ENCODE measurements at regions not wholly inside any gene's neighbourhood (a gene's known extent, or its start where the extent isn't known, plus 50 kb on each side); places are given as distances from the start of the nearest gene placed in this dataset.

GRCh38 chr11:119903389-119903788 lies 174.4 kb upstream of the NECTIN1 start:
- Histone ChIP-seq H3K4me1 (ENCODE audit: insufficient read depth, low read length) (no peaks in the 10 kb centered on the region), H3K9me3 (ENCODE audit: control insufficient read depth in 1 of 2, insufficient read depth in 1 of 2, low read length in 2 of 2) (peaks cover 0 to 5% of the 10 kb centered on the region in 2 experiments), H3K27ac (ENCODE audit: low read depth in 1 of 2, low read length in 2 of 2) (no peak overlapping the region), H3K4me3 (ENCODE audit: low read length) (no peak overlapping the region), H3K36me3 (ENCODE audit: insufficient read depth, low read length) (no peaks in the 10 kb centered on the region), H3K27me3 (ENCODE audit: control insufficient read depth in 1 of 2, insufficient read depth in 2 of 2, low read length in 2 of 2) (no peaks in the 10 kb centered on the region)
- no peaks in the 10 kb centered on the region for H3K4me1 Mint-ChIP-seq (ENCODE audit: low read depth)
- no peaks in the 10 kb centered on the region for H3K9me3 Mint-ChIP-seq
- DNase-seq (no peak), ATAC-seq (ENCODE audit: poor library complexity) (no peak)
- TF ChIP-seq, protein P1, sequence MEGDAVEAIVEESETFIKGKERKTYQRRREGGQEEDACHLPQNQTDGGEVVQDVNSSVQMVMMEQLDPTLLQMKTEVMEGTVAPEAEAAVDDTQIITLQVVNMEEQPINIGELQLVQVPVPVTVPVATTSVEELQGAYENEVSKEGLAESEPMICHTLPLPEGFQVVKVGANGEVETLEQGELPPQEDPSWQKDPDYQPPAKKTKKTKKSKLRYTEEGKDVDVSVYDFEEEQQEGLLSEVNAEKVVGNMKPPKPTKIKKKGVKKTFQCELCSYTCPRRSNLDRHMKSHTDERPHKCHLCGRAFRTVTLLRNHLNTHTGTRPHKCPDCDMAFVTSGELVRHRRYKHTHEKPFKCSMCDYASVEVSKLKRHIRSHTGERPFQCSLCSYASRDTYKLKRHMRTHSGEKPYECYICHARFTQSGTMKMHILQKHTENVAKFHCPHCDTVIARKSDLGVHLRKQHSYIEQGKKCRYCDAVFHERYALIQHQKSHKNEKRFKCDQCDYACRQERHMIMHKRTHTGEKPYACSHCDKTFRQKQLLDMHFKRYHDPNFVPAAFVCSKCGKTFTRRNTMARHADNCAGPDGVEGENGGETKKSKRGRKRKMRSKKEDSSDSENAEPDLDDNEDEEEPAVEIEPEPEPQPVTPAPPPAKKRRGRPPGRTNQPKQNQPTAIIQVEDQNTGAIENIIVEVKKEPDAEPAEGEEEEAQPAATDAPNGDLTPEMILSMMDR (IDR thresholded peaks at IDR 0.05): no peak
- ChIA-PET POLR2A (no interaction called here), CTCF (interaction anchor here (1.0 kb wide), 1 partner anchor 50 kb away, joined by 3 read pairs; no protein-coding TSS in a partner anchor)
- H3K27me3 Mint-ChIP-seq: no peaks in the 10 kb centered on the region
- H3K4me3 Mint-ChIP-seq: no peak overlapping the region
- intact Hi-C loops (cut with DNase I, micrococcal nuclease): no loop called here
- H3K36me3 Mint-ChIP-seq (ENCODE audit: low read depth): no peaks in the 10 kb centered on the region
- H3K27ac Mint-ChIP-seq: no peak overlapping the region

- no peak overlapping the region for H3K27ac Mint-ChIP-seq
- H3K27me3 Mint-ChIP-seq: no peaks in the 10 kb centered on the region
- no peak for DNase-seq
- intact Hi-C loops (cut with DNase I, micrococcal nuclease): no loop called here
- H3K36me3 Mint-ChIP-seq (ENCODE audit: low read depth): no peaks in the 10 kb centered on the region
- no peaks in the 10 kb centered on the region for H3K4me1 Mint-ChIP-seq (ENCODE audit: low read depth)
- Histone ChIP-seq H3K36me3 (ENCODE audit: insufficient read depth, low read length) (no peaks in the 10 kb centered on the region), H3K27me3 (ENCODE audit: control insufficient read depth in 1 of 2, insufficient read depth in 2 of 2, low read length in 2 of 2) (no peaks in the 10 kb centered on the region), H3K4me3 (ENCODE audit: low read length) (no peak overlapping the region), H3K9me3 (ENCODE audit: control insufficient read depth in 1 of 2, insufficient read depth in 1 of 2, low read length in 2 of 2) (peaks cover 0 to 5% of the 10 kb centered on the region in 2 experiments), H3K27ac (ENCODE audit: low read depth in 1 of 2, low read length in 2 of 2) (no peak overlapping the region), H3K4me1 (ENCODE audit: insufficient read depth, low read length) (no peaks in the 10 kb centered on the region)
- CTCF ChIA-PET: no interaction called here
- no peaks in the 10 kb centered on the region for H3K9me3 Mint-ChIP-seq
- POLR2A ChIA-PET: no interaction called here
- TF ChIP-seq, protein P1 (IDR thresholded peaks at IDR 0.05): no peak
- no peak overlapping the region for H3K4me3 Mint-ChIP-seq
- ATAC-seq (ENCODE audit: poor library complexity): no peak
These were observed 173.7 kb upstream of the NECTIN1 start for GRCh38 chr11:119902656-119903231.

DNA sequence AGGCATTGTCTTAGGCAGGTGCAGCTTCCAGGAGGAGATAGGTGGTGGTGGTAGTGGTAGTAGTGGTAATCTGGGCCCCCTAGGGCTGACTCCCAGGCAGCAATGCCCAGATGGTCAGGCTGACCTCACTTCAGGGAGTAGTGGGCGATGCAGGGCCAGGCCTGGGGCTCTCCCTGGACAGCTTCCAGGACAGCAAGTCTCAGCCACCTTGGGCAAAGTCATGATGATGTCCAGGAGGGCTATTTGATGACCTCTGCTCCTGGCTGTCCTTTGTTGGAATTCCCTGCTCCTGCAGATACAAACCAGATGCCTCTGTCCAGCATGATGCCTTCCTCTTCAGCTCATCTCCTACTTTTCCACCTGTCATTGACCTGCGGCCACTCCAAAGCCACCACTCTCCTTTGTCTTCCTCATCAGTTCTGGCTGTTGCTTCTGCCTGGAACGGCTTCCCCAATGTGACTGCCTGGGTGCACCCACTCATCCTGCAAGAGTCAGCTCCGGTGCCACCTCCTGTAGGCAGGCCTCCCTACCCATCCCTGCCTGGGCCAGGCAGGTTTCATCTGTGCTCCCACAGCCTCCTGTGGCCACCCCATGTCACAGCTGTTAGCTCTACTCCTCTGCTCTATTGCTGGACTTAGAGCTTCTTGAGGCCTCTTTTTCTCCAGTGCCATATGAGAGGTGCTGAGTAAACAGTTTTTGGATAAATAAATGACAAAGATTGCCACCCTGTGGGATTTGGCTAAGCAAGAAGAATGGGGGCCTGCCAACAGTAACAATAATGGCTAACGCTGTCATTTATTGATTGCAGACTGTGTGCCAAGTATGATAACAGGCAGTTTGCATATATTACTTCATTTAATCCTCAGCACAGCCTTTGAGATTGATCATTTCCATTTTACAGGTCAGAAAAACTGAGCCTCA lies 172.9 kb upstream of the NECTIN1 start:
- Histone ChIP-seq H3K9me3 (ENCODE audit: control insufficient read depth in 1 of 2, insufficient read depth in 1 of 2, low read length in 2 of 2) (no peaks in the 10 kb centered on the region), H3K4me1 (ENCODE audit: insufficient read depth, low read length) (no peaks in the 10 kb centered on the region), H3K27ac (ENCODE audit: low read depth in 1 of 2, low read length in 2 of 2) (no peak overlapping the region), H3K4me3 (ENCODE audit: low read length) (no peak overlapping the region), H3K36me3 (ENCODE audit: insufficient read depth, low read length) (no peaks in the 10 kb centered on the region), H3K27me3 (ENCODE audit: control insufficient read depth in 1 of 2, insufficient read depth in 2 of 2, low read length in 2 of 2) (no peaks in the 10 kb centered on the region)
- ChIA-PET CTCF (no interaction called here), POLR2A (no interaction called here)
- Mint-ChIP-seq H3K4me1 (ENCODE audit: low read depth) (no peaks in the 10 kb centered on the region), H3K27ac (no peak overlapping the region), H3K9me3 (no peaks in the 10 kb centered on the region), H3K36me3 (ENCODE audit: low read depth) (no peaks in the 10 kb centered on the region), H3K4me3 (no peak overlapping the region), H3K27me3 (no peaks in the 10 kb centered on the region)
- intact Hi-C loops (cut with DNase I, micrococcal nuclease): no loop called here
- TF ChIP-seq, protein P1 (IDR thresholded peaks at IDR 0.05): no peak
- ATAC-seq (ENCODE audit: poor library complexity) (no peak), DNase-seq (no peak)
